Mucosa of gallbladder (tissue), 1 donor: ENCODE measurements at regions not wholly inside any gene's neighbourhood (a gene's known extent, or its start where the extent isn't known, plus 50 kb on each side); places are given as distances from the start of the nearest gene placed in this dataset.
"Not testable (repeated sequence)": the region's sequence is repeated elsewhere in the genome, so short reads cannot be mapped to it uniquely, and the experiment has no call there.

Source experiments
- DNase-seq: peaks from one replicate; pipeline ENCODE4 v3.0.0-alpha.2; 2020; ENCODE audit warnings: low spot score
- donor health status: DM: no; HTN: no; CAD: no.

- DNase-seq, result no peak
Measured at GRCh38 chr3:25895443-25895842, 105.6 kb downstream of the OXSM start.

DNA sequence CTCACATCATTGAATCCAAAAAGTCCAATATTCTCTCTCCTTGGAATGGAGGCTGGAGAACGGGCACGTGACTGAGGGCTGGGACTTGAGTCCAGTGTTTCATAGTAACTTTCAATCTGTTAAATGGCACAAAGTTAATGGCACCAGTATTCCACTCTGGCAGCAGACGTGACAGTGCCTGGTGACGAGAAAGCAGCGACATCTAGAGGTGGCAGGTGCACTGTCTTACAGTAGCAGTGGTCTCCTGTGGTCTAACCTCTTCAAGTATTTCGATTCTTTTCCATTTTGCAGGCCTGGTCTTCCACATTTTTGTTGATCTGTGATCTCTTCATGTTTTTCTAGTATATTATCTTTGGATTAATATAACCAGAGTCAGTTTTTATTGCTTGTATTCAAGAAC is 107.1 kb downstream of the OXSM start:
- no peak for DNase-seq

DNA sequence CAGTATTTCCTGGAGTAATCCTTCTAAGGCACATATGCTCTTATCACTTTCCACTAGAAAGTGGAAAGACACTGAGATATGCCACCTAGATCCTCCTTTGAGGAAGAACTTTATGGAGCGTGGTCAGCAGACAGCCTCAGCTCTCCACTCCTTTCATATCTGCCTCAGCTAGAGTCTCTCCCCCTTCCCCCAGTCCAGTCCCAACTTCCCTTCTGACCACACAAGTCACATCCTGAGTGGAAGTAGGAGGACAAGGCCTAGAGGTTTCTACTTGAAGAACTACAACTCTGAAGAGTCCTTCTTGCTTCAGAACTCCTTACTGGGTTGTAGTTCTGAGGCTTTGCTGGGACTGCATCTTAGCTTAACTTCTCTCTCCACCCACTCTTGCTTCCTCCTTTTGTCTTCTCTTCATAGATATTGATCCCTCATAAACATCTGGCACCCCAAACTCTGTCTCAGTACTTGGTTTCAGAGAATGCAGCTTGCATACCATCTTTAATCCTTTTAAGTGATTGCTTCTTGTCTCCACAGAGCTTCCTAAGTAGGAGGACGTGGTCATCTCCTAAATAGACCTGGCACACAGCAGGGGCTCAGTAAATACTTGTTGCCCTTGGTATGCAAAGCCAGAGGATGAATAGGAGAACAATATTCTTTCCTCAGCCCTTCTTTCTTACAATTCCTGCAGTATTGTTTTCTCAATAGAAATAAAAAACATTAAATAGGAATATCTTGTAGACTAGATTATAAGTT is 109.6 kb downstream of the OXSM start:
- DNase-seq, result no peak

DNA sequence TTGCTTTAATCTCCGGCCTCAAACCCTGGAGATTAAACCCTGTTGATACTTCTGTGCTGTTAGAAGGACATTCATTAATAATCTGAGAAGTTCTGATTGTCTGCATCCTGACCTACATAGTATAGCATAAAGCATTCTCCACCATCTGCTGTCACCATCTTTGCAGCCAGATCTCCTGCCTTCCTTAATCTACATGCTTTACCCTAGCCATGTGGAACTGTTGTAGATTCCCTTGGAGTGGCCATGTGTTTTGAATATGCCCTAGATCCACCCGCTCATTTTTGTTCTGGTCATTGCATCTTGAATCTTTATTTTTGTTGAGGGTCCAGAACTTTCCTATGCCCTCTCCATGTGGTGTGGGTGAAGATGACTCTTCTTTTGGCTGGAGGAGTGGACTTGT is 110.3 kb downstream of the OXSM start:
- DNase-seq, result no peak

DNA sequence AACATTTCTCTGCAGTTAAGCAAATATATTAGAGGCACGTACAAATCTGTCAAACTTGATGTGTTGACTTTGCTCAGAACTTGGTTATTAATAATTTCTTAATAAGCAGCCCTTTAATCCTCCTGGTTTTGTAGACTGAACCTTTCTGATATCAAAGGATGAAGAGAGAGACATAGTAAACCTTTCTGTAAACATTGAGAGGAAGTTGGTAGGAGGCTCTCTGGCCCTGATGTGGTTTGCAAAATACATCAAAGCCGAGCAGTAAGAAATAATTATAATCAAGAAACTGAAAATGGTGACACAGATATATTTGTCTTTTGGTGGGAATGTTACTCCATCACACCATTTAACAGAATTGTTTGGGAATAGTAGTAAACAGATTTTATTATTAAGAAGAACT is 111.9 kb downstream of the OXSM start:
- DNase-seq, result no peak

DNA sequence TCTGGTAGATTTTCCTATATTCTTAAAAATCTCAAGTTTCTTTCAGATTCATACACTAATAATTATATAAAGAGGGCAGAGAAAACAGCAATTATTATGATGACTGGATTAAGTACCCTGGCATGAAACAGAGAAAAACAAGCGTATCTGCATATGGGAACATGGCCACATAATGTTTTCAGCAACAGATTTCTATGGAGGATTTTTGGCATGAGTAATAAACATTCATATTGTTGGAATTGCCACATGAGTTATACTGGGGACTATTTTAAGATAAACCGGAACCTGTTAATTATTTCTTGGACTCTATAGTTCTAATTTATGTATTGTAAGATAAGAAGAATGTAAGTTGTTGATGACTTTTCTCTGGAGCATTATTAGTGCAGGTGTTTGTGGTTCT is 112.7 kb downstream of the OXSM start:
- no peak for DNase-seq

GRCh38 chr3:25903371-25904129 is 113.7 kb downstream of the OXSM start:
- DNase-seq, result no peak

DNA sequence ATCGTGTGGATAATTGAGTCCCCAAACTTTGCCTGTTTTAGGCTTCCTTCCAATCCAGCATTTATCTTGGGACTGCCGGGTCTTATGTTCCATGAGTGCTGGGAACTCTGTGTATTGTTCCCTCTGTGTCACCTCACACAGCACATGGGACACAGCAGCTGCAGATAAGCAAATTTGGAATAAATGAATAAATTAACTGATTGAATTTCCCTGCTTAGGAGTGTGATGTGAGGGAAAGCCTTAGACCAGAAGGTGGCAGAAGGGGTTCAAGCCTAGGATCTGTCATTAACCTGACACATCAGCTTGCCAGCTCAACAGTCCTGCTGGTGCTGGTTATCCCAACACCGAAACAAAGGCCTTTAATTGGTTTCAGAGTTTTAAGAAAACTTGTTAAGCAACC is 114.3 kb downstream of the OXSM start:
- no peak for DNase-seq

DNA sequence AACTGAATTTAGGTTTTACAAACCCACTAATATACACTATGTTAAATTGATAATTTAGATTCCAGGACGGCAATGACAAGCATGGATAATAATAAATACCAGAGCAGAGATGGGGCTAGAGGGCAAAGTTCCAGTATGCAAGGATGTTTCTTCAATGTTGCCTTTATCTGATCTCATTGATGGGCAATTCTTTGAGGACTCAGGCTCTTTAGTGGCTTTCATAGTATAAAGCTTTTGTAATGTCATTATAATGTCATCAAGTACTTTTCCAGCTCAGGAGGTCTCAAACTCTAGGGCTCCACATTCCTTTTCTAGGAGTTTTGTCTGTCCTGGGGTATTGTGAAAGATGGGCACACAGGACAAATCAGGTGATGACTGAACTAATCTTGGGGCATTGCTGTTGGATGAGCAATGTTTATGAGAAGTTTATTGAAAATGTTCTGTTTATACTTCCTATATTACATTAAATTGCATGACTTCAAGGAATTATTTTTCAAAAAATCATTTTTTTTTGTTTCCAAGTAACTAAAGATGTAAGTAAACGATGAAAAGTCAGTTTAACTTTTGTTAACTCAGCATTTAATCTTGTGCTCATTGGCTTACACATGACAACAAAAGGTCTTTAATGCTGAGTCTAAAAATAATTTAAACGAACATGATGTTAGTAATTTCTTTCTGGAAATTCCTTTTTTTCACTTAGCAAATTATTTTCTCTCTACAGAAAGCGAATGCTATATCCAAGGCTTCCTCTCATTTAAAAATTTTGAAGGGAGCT is 116.4 kb downstream of the OXSM start:
- no peak for DNase-seq

DNA sequence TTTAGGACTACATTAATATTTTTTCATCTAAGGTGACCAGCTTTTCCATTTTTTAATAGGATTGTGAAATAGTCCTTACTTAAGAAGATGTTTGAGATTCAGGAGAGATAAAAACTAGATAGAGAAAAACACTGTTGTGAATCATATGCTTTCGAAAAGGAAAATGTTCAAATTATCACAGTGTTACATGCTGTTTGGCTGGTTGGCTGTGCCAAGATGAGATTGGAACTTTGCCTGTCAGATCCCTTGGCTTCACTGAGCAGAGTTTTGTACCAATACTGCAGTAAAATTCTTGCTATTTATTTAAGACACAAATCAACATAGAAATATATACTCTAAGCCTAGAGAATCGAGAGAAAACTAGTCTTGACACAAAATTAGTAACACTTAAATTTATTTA is 117.2 kb downstream of the OXSM start:
- no peak for DNase-seq

DNA sequence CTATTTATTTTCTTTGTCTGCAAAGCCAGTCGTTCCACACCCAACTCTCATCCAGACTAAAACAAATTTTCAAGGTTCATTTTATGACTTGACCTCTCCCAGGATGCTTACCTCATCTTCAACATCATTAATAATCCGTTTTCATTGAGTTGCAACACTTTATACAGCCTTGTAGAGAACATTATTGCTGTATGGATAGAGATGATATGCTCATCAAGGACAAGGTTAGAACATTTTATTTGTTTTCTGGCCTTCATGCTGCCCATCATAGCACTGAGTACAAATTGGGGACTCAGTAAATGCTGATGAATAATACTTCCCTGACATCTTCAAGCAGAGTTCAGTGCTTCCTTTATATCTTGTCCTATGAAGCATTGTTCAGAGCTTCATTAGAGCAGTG is 120.2 kb downstream of the OXSM start:
- DNase-seq, result no peak

DNA sequence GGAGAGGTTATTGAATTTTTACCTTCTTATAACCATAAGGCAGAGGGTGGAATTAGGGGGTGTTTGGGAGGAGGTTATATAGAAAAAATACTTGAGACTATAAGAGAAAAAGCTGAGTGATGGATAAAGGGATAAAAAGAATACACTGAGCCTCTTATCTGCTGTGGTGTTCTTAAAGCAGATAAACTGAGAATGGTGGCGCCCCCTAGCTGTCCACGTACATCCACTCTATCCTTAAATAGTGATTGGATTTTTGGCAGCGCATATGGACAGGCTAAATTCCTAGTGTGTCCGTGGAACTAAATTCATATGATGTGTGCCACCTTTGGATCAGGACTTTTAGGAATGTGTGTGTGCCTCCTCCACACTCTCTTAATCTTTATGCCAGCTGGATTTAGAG is 121.1 kb downstream of the OXSM start:
- no peak for DNase-seq

GRCh38 chr3:25911525-25912295 is 121.8 kb downstream of the OXSM start:
- DNase-seq, result no peak

- DNase-seq, result no peak
Measured at GRCh38 chr3:25913179-25913578, 123.3 kb downstream of the OXSM start.

DNA sequence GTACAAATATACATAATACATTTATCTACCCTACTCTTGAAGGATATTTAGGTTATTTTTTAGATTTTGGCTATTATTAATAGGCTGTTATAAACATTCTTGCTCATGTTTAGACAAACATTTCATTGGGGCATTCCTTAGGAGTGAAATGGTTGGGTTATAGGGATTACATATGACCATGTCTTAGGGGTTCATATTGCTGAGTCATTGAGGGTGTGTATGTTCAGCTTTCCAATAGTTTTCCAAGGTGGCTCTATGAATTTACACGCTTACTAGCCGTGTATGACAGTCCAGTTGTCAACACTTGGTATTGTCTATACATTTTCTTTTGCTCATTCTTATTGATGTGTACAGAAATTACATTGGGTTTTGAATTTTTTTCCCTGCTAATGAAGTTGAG is 125.8 kb downstream of the OXSM start:
- DNase-seq, result no peak

DNA sequence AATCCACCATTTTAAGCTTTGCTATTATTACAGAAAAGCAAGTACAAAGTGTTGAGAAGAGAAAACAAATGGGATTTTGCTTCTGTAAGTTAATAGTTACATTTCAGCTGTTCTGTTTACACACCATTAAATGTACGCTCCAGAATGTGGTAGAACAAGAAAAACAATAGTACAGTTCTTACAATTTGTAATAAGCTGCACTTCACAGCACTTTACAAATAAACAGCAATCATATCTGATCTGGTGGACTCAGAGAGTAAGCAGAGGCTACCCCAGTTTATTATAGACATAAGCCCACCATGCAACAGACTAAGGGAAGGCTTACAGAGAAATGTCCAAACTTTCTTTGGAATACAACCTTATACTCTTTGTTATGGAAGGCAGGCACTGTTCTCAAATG is 126.4 kb downstream of the OXSM start:
- no peak for DNase-seq

- not testable (repeated sequence) for DNase-seq
Measured at GRCh38 chr3:25931967-25932366, 142.1 kb downstream of the OXSM start.

DNA sequence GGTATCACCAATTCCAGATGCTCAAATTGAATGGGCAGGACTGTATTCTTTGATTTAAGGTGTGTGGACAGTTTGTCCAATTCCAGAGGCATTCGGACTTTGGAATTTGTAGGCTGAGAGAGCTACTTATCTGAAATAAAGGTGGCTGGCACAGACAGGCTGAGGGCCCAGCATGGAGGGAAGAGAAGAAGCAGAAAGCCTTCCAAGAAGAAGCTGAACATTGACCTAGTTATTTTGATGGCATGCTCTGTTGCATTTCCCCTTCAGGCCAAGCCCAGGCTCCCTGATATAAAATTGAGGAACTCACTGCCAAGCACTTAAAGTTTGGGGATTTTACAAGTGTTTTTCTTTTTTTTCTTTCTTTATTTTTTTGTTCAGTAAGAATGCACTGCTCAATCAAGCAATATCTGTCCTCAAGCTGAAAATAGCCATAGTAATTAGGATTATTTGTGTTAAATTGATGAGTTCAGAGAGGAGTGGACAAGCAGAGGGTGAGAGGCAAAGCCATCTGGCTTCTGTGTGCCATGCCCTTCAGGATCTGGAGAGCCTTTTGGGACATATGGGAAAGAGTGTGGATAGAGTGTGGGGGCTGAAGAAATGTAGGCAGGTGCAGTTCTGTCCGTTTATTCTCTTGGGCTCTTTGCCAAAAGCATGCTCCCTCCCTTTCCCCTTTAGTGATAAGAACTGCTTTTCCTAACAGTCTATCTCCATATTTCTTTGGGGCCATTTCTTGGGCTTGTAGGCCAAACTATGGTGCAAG is 148.9 kb downstream of the OXSM start:
- no peak for DNase-seq

GRCh38 chr3:25940935-25941334 is 151.0 kb downstream of the OXSM start:
- no peak for DNase-seq

- DNase-seq, result no peak
Measured at GRCh38 chr3:25944329-25944728, 154.4 kb downstream of the OXSM start.

GRCh38 chr3:25945366-25945765 is 155.5 kb downstream of the OXSM start:
- DNase-seq, result no peak
